ENCODE measurements at regions not wholly inside any gene's neighbourhood (a gene's known extent, or its start where the extent isn't known, plus 50 kb on each side); places are given as distances from the start of the nearest gene placed in this dataset.
"Not testable (repeated sequence)": the region's sequence is repeated elsewhere in the genome, so short reads cannot be mapped to it uniquely, and the experiment has no call there.

DNA sequence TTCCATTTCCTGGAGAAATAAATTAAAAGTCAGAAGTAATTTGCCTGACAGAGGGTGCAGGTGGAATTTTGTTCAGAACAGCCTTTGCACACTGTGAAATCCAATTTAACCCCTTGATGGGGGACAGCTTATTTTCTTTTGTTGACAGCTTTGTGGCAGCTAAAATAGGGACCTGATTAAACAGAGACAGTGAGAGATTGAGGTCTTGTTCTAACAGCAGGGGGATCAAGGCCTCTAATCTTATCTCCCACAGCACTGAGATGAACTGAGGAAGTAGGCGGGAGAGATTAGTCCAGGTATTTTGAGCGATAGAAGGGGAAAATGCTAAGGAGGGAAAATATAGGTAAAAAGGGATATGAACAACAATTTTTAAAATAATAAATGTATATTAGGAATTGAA, 1491.4 kb upstream of the GOT2 start:
- Histone ChIP-seq H3K27ac (no peak overlapping the region), H3K27me3 (ENCODE audit: insufficient read depth, low read depth, severe bottlenecking) (no peaks in the 10 kb centered on the region), H3K36me3 (no peaks in the 10 kb centered on the region), H3K9me3 (ENCODE audit: severe bottlenecking) (no peaks in the 10 kb centered on the region), H3K4me3 (ENCODE audit: low read depth, low read length) (no peak overlapping the region)
- TF ChIP-seq, protein P1, sequence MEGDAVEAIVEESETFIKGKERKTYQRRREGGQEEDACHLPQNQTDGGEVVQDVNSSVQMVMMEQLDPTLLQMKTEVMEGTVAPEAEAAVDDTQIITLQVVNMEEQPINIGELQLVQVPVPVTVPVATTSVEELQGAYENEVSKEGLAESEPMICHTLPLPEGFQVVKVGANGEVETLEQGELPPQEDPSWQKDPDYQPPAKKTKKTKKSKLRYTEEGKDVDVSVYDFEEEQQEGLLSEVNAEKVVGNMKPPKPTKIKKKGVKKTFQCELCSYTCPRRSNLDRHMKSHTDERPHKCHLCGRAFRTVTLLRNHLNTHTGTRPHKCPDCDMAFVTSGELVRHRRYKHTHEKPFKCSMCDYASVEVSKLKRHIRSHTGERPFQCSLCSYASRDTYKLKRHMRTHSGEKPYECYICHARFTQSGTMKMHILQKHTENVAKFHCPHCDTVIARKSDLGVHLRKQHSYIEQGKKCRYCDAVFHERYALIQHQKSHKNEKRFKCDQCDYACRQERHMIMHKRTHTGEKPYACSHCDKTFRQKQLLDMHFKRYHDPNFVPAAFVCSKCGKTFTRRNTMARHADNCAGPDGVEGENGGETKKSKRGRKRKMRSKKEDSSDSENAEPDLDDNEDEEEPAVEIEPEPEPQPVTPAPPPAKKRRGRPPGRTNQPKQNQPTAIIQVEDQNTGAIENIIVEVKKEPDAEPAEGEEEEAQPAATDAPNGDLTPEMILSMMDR (IDR thresholded peaks at IDR 0.05; ENCODE audit: low read depth, low read length), result no peak
- peak; percentile 45 for DNase-seq

DNA sequence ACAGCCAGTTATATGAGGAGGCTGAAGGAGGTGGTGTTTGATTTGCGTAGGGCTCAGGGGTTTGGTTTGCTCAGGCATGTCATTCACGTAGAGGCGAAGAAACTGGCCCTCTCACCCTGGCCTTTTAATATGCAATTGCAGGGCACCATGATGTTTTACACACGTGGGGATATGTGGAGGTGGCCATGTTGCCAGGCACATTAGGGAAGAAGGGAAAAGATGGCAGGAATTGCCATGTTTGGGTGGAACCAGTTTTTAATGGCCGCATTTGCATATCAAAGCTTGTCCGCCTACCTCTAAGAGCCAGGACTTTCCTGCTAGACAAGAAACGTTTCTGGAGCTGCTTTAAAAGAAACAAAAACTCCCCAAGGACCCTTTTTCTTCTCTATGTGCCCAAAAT, 1483.7 kb upstream of the GOT2 start:
- DNase-seq, result no peak
- TF ChIP-seq, protein P1 (IDR thresholded peaks at IDR 0.05; ENCODE audit: low read depth, low read length), result no peak
- Histone ChIP-seq H3K27me3 (ENCODE audit: insufficient read depth, low read depth, severe bottlenecking) (no peaks in the 10 kb centered on the region), H3K36me3 (no peaks in the 10 kb centered on the region), H3K9me3 (ENCODE audit: severe bottlenecking) (no peaks in the 10 kb centered on the region), H3K4me3 (ENCODE audit: low read depth, low read length) (no peak overlapping the region), H3K27ac (no peak overlapping the region)

DNA sequence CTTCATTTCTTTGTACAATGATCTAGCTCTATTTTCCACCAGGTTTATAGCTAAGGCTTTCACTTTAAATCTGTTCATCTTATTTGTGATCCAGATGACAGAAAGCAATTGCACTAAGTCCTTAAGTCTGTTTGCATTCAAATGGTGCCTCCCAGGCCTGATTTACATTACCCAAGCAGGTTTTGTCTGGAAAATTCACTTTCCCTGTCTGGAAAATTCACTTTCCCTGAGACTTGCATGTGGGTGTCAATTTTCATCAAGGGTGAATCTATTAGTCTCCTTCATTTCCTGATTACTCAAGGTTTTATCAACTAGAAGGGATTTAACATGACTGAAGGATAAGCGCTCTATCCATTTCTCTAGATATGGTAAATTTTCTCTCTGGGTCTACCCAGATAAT, 1480.2 kb upstream of the GOT2 start:
- TF ChIP-seq, protein P1 (IDR thresholded peaks at IDR 0.05; ENCODE audit: low read depth, low read length), result no peak
- no peaks in the 10 kb centered on the region for H3K27me3 ChIP-seq (ENCODE audit: insufficient read depth, low read depth, severe bottlenecking)
- no peaks in the 10 kb centered on the region for H3K9me3 ChIP-seq (ENCODE audit: severe bottlenecking)
- no peak for DNase-seq
- no peak overlapping the region for H3K27ac ChIP-seq
- no peaks in the 10 kb centered on the region for H3K36me3 ChIP-seq
- H3K4me3 ChIP-seq (ENCODE audit: low read depth, low read length), result no peak overlapping the region

DNA sequence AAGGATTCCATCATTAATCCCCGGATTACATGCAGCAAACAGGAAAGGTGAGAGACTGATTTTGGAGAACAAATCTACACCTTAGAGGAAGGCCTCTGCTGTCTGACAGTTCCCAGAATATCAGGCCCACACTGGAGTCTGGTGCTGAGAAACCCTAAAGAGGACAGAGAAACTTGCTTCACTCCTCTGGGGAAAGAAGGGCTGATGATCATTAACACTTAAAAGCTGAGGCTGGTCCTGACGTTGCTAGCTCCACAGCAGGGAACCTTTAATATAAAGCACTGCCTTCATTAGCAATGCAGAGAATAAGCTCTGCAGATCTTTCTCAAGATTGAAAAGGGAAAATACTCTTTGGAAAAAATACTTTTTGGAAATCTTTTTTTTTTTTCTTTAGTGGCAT, 1472.4 kb upstream of the GOT2 start:
- no peak for DNase-seq

DNA sequence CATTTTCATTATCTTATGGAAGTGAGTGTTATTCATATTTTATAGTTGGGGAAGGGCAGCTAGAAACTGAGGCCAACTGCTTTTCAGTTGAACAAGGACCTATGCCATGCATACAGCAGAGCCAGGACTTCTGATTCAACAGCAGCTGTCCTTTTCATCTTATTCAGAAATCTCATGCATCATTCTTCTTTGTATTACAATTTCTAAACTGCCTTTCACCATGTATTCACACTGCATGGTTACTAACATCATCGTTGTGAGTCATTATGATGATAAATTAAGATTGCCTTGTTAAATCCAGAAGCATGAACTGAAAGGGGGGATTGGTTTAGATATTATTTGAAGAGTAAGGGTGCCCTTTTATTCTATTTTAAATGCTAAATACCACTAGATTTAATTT, 1470.1 kb upstream of the GOT2 start:
- H3K9me3 ChIP-seq (ENCODE audit: severe bottlenecking), result no peaks in the 10 kb centered on the region
- H3K4me3 ChIP-seq (ENCODE audit: low read depth, low read length), result no peak overlapping the region
- no peaks in the 10 kb centered on the region for H3K27me3 ChIP-seq (ENCODE audit: insufficient read depth, low read depth, severe bottlenecking)
- no peak overlapping the region for H3K27ac ChIP-seq
- TF ChIP-seq, protein P1 (IDR thresholded peaks at IDR 0.05; ENCODE audit: low read depth, low read length), result no peak
- H3K36me3 ChIP-seq, result no peaks in the 10 kb centered on the region
- DNase-seq, result no peak

More for the DNA sequence above, 1472.4 kb upstream of the GOT2 start:
- no peaks in the 10 kb centered on the region for H3K27me3 ChIP-seq (ENCODE audit: insufficient read depth, low read depth, severe bottlenecking)
- H3K36me3 ChIP-seq, result no peaks in the 10 kb centered on the region
- no peak overlapping the region for H3K4me3 ChIP-seq (ENCODE audit: low read depth, low read length)
- no peak overlapping the region for H3K27ac ChIP-seq
- TF ChIP-seq, protein P1 (IDR thresholded peaks at IDR 0.05; ENCODE audit: low read depth, low read length), result no peak
- H3K9me3 ChIP-seq (ENCODE audit: severe bottlenecking), result no peaks in the 10 kb centered on the region

DNA sequence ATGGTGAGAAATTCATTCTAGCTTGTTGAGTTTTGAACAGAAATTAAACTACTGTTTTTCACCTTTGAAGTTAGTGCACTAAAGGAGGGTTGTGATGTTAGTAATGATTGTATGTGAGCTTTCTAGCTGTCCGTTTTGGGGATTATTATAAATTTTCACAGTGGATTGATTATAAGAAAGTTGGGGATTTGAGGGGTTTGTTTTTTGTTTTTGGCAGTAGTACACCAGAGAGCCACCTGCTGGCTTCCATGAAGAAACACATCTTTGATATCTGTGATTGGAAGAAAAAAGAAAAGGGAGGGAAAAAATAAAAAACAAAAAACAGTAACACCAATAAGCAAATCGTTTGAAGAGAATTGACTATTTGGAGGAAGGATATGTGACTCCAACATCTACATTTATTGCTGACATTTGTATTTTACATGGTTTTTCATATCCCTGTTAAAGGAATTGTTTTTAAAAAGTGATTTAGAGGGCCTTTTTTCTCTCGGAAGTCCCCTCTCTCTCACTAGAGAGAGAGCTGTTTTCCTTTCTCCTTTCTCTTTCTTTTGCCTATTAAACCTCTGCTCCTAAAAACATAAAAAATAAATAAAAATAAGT, 1469.5 kb upstream of the GOT2 start:
- H3K27me3 ChIP-seq (ENCODE audit: insufficient read depth, low read depth, severe bottlenecking), result no peaks in the 10 kb centered on the region
- DNase-seq, result no peak

DNA sequence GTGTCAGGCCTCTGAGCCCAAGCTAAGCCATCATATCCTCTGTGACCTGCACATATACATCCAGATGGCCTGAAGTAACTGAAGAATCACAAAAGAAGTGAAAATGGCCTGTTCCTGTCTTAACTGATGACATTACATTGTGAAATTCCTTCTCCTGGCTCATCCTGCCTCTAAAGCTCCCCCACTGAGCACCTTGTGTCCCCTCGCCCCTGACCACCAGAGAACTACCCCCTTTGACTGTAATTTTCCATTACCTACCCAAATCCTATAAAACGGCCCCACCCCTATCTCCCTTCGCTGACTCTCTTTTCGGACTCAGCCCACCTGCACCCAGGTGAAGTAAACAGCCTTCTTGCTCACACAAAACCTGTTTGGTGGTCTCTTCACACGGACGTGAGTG, 1466.6 kb upstream of the GOT2 start:
- not testable (repeated sequence) for H3K4me3 ChIP-seq (ENCODE audit: low read depth, low read length); H3K27me3 ChIP-seq (ENCODE audit: insufficient read depth, low read depth, severe bottlenecking); H3K27ac ChIP-seq; H3K36me3 ChIP-seq; DNase-seq; H3K9me3 ChIP-seq (ENCODE audit: severe bottlenecking)

More for the DNA sequence above, 1469.5 kb upstream of the GOT2 start:
- no peak overlapping the region for H3K27ac ChIP-seq
- TF ChIP-seq, protein P1 (IDR thresholded peaks at IDR 0.05; ENCODE audit: low read depth, low read length), result peak; percentile 33; the same call in 1 of the 2 replicates
- H3K9me3 ChIP-seq (ENCODE audit: severe bottlenecking), result no peaks in the 10 kb centered on the region
- H3K36me3 ChIP-seq, result no peaks in the 10 kb centered on the region
- H3K4me3 ChIP-seq (ENCODE audit: low read depth, low read length), result no peak overlapping the region

All from WERI-Rb-1 (cell line).